HepG2 (cell line): ENCODE measurements at regions not wholly inside any gene's neighbourhood (a gene's known extent, or its start where the extent isn't known, plus 50 kb on each side); places are given as distances from the start of the nearest gene placed in this dataset.

Experiments
- ATAC-seq: fragments of 200-7000 bp; cut with Tn5 transposase; 3 replicates; pipeline ENCODE4 v1.9.1; 2020; ENCODE audit warnings: mild to moderate bottlenecking, moderate library complexity
- BruUV-seq: library from RNA; stranded (reverse); fragments of 400-500 nt; replicated peaks from 2 replicates; lab custom pipeline; 2021; lab: Mats Ljungman, UMichigan
- CTCF ChIA-PET: fragments of 300-600 bp; formaldehyde crosslinking; extraction: SDS; loops from one replicate; lab custom pipeline; 2021; ENCODE audit warnings: low total read pairs, inconsistent platforms, low intra/inter-chr PET ratio; lab: Yijun Ruan, JAX
- POLR2A ChIA-PET: fragments of 350-600 bp; sonication (Branson Sonifier 250); formaldehyde crosslinking; loops from one replicate; lab custom pipeline; 2020; ENCODE audit warnings: antibody characterized with exemption, inconsistent platforms; lab: Yijun Ruan, JAX
- DNase-seq: peaks from one replicate; pipeline ENCODE4 v3.0.0-alpha.2; 2015; ENCODE audit warnings: low spot score
- FAIRE-seq: peaks from 3 replicates; lab custom pipeline; 2011; peaks lifted over from hg19 to GRCh38; lab: Jason Lieb, UNC
- H2AFZ ChIP-seq: one replicate; pipeline ENCODE4 v1.6.1; 2011; ENCODE audit warnings: low read length, inconsistent platforms
- H3K27ac ChIP-seq: fragments of 300-600 bp; 3 replicates; pipeline ENCODE4 v1.8.0; 2011; ENCODE audit warnings: mixed run types, mild to moderate bottlenecking, mixed read lengths, low read length, inconsistent platforms; ENCODE audit not compliant: insufficient read depth; ENCODE audit errors: extremely low read length
- H3K27me3 ChIP-seq, 2 experiments: fragments of 200-600 bp in 1 of 2; 2 replicates in 1 of 2; 3 replicates in 1 of 2; pipeline versions ENCODE4 v1.6.0 to v1.8.0; 2011; ENCODE audit warnings: low read length in 2 of 2, mild to moderate bottlenecking in 2 of 2, moderate library complexity in 2 of 2, inconsistent platforms in 1 of 2; ENCODE audit not compliant: insufficient read depth in 2 of 2, control insufficient read depth in 1 of 2
- H3K36me3 ChIP-seq, 2 experiments: fragments of 200-600 bp in 1 of 2; replicated peaks in 1 of 2; 2 replicates in 1 of 2; 3 replicates in 1 of 2; pipeline versions ENCODE4 v1.5.1 to v1.8.0; 2011; ENCODE audit warnings: low read length in 2 of 2, inconsistent platforms in 1 of 2; ENCODE audit not compliant: insufficient read depth in 2 of 2, control insufficient read depth in 1 of 2
- H3K4me1 ChIP-seq: 2 replicates; pipeline ENCODE4 v1.5.1; 2012; ENCODE audit warnings: low read length, inconsistent platforms; ENCODE audit not compliant: insufficient read depth
- H3K4me2 ChIP-seq: 2 replicates; pipeline ENCODE4 v1.6.0; 2011; ENCODE audit warnings: low read depth, low read length, inconsistent platforms
- H3K4me3 ChIP-seq, 3 experiments: fragments of 200-600 bp in 1 of 3; sonication (generic), shearing (Covaris generic) in 1 of 3; replicated peaks in 1 of 3; 2 replicates each; pipeline ENCODE4 v1.5.1; 2011 to 2016; ENCODE audit warnings: low read length in 3 of 3, inconsistent platforms in 2 of 3, low read depth in 2 of 3, mild to moderate bottlenecking in 2 of 3, control low read depth in 1 of 3, mixed read lengths in 1 of 3; ENCODE audit not compliant: insufficient read depth in 1 of 3
- H3K79me2 ChIP-seq: one replicate; pipeline ENCODE4 v1.6.1; 2011; ENCODE audit warnings: low read length, inconsistent platforms; ENCODE audit not compliant: insufficient read depth
- H3K9ac ChIP-seq: 2 replicates; pipeline ENCODE4 v1.6.0; 2011; ENCODE audit warnings: mild to moderate bottlenecking, low read depth, low read length, inconsistent platforms; ENCODE audit not compliant: insufficient read depth
- H3K9me3 ChIP-seq: 2 replicates; pipeline ENCODE4 v1.5.1; 2012; ENCODE audit warnings: mild to moderate bottlenecking, low read length
- H4K20me1 ChIP-seq: 2 replicates; pipeline ENCODE4 v1.6.0; 2011; ENCODE audit warnings: inconsistent platforms, mild to moderate bottlenecking, low read length, moderate library complexity; ENCODE audit not compliant: insufficient read depth
- GMEB2 ChIP-seq: IDR thresholded peaks from 2 replicates; pipeline ENCODE4 v1.6.1; 2016; ENCODE audit warnings: missing biosample characterization, missing genetic modification reagents, low read depth
- MYC ChIP-seq: sonication (generic); formaldehyde crosslinking; IDR thresholded peaks from 2 replicates; pipeline ENCODE4 v1.9.0; 2021; ENCODE audit warnings: missing genetic modification reagents, borderline replicate concordance
- NR0B2 ChIP-seq: sonication (generic); formaldehyde crosslinking; IDR thresholded peaks from 2 replicates; pipeline ENCODE4 v1.4.0; 2020; ENCODE audit warnings: mild to moderate bottlenecking, missing genetic modification reagents
- RERE ChIP-seq: IDR thresholded peaks from 2 replicates; pipeline ENCODE4 v1.6.1; 2016; ENCODE audit warnings: low read depth, missing genetic modification reagents, missing compliant biosample characterization
- THYN1 ChIP-seq: sonication (generic); formaldehyde crosslinking; IDR thresholded peaks from 2 replicates; pipeline ENCODE4 v1.8.1; 2023; ENCODE audit warnings: low read depth, mild to moderate bottlenecking, moderate library complexity, missing genetic modification reagents, borderline replicate concordance
- ZNF703 ChIP-seq: sonication (generic); formaldehyde crosslinking; IDR thresholded peaks from 2 replicates; pipeline ENCODE4 v1.5.1; 2020; ENCODE audit warnings: missing genetic modification reagents, mild to moderate bottlenecking, moderate library complexity, borderline replicate concordance
- ZSCAN21 ChIP-seq: sonication (generic); formaldehyde crosslinking; IDR thresholded peaks from 2 replicates; pipeline ENCODE4 v1.8.0; 2022; ENCODE audit warnings: mild to moderate bottlenecking, missing genetic modification reagents, moderate library complexity, borderline replicate concordance
- whole genome bisulfite sequencing: methylation state at CpG from one replicate; pipeline ENCODE4 v1.1.6; 2017; ENCODE audit warnings: low lambda C conversion rate; 5-methylcytosine and 5-hydroxymethylcytosine counted together
- in situ Hi-C: cut with HindIII; loops from 2 replicates; pipeline ENCODE4 v1.10.0; 2017; ENCODE audit warnings: low pct_unique_long_range_greater_than_20kb; ENCODE audit not compliant: extremely low pct_ligation_motif_present
- intact Hi-C: fragments of 100-400 bp; cut with micrococcal nuclease; formaldehyde crosslinking; loops from one replicate; pipeline ENCODE4 v1.10.0; 2022; ENCODE audit not compliant: unreplicated experiment

GRCh38 chr4:170724191-170724590 is 634.4 kb upstream of the AADAT start:
- in situ Hi-C loops, result no loop called here

More at GRCh38 chr4:170724191-170724590, 634.4 kb upstream of the AADAT start:
- Histone ChIP-seq H2AFZ (no peak overlapping the region), H3K27me3 (no peaks in the 10 kb centered on the region), H3K79me2 (no peaks in the 10 kb centered on the region), H3K4me3 (no peak overlapping the region), H3K4me2 (no peak overlapping the region), H4K20me1 (no peaks in the 10 kb centered on the region), H3K27ac (no peak overlapping the region), H3K36me3 (no peaks in the 10 kb centered on the region), H3K9ac (no peak overlapping the region)
- DNase-seq, result no peak
- no TSS peak for BruUV-seq
- WGBS, result 4% methylated on average over 1 of the region's 1 CpG
- no peak for ATAC-seq
- FAIRE-seq, result no peak
- CTCF ChIA-PET, result no interaction called here
- POLR2A ChIA-PET, result no interaction called here
- TF ChIP-seq NR0B2 (CRISPR knock-in tag) (no peak), MYC (no peak), RERE (CRISPR knock-in tag) (no peak), ZSCAN21 (CRISPR knock-in tag) (no peak), GMEB2 (CRISPR knock-in tag) (no peak), ZNF703 (CRISPR knock-in tag) (no peak), THYN1 (CRISPR knock-in tag) (no peak)
- TF ChIP-seq, all 625 proteins: peak for 0
- Histone ChIP-seq H3K4me1 (no peaks in the 10 kb centered on the region), H3K9me3 (no peaks in the 10 kb centered on the region)
- intact Hi-C loops, result no loop called here
